NOMO-1 (cell line): ENCODE measurements at regions not wholly inside any gene's neighbourhood (a gene's known extent, or its start where the extent isn't known, plus 50 kb on each side); places are given as distances from the start of the nearest gene placed in this dataset.
"Not testable (repeated sequence)": the region's sequence is repeated elsewhere in the genome, so short reads cannot be mapped to it uniquely, and the experiment has no call there.

Experiments used
- DNase-seq, 2 experiments: peaks; one replicate each; lab custom pipeline; 2025; ENCODE audit not compliant: unreplicated experiment in 2 of 2; lab: John Stamatoyannopoulos, UW

DNA sequence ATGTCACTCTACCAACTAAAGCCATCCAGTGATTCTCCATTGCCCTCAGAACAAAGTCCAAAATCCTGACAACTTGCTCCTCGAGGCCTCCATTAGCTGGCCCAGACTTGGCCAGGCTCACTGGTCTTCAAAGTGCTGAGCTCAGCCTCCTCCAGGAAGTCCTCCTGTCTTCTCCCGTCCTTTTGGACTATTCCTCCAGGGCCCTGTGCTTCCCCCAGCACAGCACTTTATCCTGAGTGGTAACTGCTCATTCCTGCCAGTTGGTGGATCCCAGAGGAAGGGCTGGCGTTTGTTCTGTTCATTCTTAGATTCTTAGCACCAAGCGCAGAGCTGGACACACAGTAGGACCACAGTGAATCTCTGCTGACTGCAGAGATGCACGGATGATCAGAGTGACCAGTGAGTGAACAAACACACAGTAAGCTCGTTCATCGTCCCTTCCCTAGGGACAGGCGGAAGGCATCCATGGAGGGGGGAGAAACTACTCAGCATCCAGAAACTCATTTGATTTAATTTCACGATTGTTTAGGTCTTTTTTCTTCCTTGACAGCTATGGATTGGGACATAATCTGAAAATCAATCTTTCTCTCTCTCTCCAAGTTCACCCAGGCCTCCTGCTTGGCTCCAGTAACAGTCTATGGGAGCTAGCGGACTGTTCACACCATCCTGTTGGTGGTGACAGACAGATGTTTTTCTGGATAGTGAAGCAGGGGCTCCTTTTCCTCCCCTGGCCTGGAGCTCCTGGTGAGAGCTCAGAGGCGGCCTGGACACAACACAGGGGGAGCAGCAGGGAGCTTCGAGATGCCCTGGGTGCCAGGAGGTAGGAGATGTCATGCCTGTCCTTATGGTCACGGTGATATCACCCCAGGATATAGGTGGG lies 180.2 kb downstream of the PTPRU start:
- DNase-seq, result no peak

- no peak for DNase-seq
Observed at GRCh38 chr1:29415861-29416260, 179.5 kb downstream of the PTPRU start.

- DNase-seq, result no peak
Observed at GRCh38 chr1:29415156-29415830, 179.0 kb downstream of the PTPRU start.

DNA sequence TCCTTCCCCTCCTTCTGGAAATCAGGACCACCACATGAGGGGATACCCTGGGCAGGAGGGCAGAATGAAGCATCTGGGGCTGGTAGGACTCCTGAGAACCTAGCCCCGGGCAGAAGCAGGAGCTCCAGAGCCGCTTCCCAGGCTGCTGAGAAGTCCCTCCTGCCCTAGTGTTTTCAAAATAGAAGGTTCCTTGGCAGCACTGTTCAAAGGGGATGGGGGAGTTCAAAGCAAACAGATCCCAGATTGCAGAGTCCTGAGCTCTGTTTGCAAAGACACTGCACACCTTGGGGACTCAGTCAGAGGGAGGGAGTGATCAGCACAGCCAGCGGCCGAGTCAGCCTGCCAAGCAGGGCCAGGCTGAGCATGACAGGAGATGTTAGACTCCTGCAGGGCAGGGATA lies 177.8 kb downstream of the PTPRU start:
- no peak for DNase-seq

- DNase-seq, result no peak
Observed at GRCh38 chr1:29413661-29414060, 177.3 kb downstream of the PTPRU start.

- no peak for DNase-seq
Observed at GRCh38 chr1:29412591-29412990, 176.3 kb downstream of the PTPRU start.

DNA sequence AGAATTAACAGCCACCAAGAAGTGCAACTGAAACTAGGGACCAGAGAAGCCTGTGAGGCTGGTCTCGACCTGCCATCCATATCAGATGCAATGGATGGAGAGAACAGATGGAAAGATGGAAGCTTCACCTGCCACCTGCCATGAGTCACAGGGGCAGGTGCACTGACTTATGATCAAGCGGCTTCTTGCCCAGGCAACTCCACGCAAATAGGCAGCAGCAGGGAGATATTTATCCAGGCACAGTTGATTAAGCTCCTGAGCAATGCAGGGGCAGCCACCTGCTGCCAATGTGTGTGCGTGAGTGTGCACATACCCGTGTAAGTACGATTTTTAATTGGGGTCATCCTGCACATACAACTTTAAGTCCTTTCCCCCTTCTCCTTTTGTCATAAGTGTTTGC lies 174.2 kb downstream of the PTPRU start:
- no peak for DNase-seq

- DNase-seq, result no peak
Observed at GRCh38 chr1:29409616-29410015, 173.3 kb downstream of the PTPRU start.

GRCh38 chr1:29408831-29409605 lies 172.7 kb downstream of the PTPRU start:
- DNase-seq, result no peak

DNA sequence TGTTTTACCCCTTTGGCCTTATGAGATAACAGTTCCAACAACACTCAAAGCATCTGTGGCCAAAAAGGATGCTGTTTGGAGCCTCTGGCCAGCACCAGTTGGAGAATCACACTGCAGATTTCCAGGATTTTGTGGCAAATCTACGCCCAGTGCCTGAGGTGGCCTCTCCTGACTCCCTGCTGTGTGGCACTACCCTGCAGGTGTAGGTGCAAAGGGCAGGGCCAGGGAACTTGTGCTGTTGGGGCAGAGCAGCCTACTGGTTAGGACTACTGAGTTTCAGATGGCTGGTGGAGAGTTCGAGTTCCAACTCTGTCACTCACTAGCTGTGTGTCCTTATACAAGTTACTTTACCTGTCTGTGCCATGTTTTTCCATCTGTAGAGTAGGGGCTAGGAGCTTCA lies 170.5 kb downstream of the PTPRU start:
- DNase-seq, result no peak

- DNase-seq, result not testable (repeated sequence)
Observed at GRCh38 chr1:29400203-29400602, 163.9 kb downstream of the PTPRU start.

DNA sequence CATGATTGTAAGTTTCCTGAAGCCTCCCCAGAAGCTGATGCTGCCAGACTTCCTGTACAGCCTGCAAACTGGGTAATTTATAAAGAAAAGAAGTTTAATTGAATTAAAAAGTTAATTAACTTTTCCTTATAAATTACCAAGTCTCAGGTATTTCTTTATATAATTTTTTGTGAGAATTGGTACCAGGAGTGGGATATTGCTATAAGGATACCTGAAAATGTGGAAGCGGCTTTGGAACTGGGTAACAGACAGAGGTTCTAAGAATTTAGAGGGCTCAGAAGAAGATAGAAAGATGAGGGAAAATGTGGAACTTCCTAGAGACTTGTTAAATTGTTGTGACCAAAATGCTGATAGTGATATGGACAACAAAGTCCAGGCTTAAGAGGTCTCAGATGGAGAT lies 163.1 kb downstream of the PTPRU start:
- no peak for DNase-seq

DNA sequence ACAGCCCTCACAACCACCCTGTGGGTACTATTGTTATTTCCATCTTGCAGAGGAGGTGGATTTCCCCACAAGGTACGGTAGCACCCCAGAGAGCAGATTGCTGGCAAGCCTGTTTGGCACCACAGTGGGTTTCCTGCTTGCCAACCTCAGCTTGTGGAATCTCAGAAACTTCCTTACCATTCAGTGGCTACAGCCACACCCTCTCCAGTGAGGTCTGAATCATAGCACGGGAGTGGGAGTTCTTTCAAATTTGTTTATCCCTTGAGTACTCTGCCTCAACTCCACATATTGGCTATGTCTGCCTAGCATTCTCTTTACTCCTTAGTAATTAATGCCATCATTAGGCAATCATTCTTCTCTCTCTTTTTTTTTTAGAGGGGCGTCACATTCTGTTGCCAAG lies 162.1 kb downstream of the PTPRU start:
- DNase-seq, result no peak

- DNase-seq, result no peak
Observed at GRCh38 chr1:29397981-29398380, 161.7 kb downstream of the PTPRU start.

- no peak for DNase-seq
Observed at GRCh38 chr1:29397256-29397590, 160.9 kb downstream of the PTPRU start.

- DNase-seq, result no peak
Observed at GRCh38 chr1:29396438-29397255, 160.3 kb downstream of the PTPRU start.

DNA sequence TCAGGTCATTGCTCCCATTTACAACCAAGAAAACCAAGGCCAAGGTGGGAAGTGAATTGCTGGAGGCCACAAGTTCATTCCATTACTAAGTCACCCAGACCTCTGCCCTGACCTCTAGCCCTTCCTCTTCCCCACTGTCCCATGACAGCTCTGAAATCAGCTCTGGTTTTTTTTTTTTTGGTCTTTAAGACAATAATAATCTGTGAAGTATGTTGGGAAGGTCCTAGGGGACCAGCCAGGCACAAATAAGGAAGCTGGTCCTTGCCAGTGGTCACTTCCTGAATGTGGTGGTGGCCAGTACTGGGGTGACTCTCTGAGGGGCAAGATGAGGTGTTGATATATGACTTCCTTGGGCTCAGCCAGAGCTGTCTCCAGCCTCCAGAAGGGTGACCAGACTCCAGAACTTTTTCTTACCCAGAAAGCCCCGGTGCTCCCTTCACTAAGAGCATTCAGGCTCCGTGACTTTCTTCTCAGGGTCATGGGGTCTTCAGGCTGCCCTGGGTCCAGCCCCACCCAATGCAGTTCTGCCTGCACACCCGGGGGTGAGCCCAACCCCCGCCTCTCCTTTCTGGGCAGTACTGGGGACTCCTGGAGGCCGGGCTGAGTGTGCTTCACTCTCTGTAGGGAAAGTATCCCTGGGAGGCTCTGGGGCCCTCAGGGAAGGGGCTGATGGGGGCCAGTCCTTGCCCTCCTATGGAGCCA lies 159.6 kb downstream of the PTPRU start:
- DNase-seq, result no peak

DNA sequence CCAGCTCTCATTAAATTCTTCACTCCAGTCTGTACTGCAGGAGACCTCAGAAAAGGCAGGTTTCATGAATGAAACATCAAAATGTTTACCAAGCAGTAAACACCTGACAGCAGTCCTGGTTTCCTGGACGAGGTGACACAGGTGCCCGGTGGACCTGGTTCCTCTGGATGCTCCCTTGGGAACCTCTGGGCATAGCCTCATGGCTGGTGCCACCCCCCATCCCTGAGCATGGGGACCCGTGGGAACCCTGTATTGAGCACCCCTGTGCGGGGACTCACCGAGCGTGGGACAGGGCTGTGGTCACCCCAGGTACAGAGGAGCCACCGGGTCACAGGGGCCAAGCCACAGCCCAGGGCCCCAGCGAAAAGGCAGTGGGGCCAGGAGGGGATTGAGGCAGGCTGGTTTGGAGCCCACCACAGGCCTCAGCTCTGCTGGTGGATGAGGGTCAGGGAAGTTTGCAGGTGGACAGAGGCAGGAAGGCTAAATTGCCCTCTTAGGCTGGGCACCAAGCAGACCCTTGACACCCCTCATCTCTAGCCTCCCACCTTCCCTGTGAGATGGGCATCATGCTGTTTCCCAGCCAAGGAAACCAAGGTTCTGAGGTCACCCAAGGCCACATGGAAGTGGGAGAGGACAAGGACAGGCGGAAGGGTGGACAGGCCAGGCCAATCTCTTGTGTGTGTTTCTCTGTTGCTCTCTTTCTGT lies 158.4 kb downstream of the PTPRU start:
- DNase-seq, result no peak

DNA sequence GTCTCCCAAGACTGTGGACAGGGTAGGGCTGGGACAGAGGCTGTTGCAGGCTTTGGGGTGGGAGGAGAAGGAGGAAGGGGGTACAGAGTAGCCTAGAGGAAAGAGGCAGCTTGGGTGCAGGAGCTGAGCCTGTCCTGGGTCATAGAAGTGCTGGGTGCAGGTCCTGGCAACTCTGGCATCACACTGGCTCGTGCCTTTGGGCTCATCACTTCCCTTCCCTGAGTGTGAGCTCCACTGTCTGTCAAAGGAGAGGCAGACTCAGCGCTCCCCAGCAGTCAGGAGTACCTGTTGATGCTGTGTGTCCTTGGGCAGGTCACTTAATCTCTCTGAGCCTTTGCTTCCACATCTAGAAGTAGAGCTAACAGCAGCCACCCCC lies 157.1 kb downstream of the PTPRU start:
- DNase-seq, result no peak
